ENCODE measurements at regions not wholly inside any gene's neighbourhood (a gene's known extent, or its start where the extent isn't known, plus 50 kb on each side); places are given as distances from the start of the nearest gene placed in this dataset.
"Not testable (repeated sequence)": the region's sequence is repeated elsewhere in the genome, so short reads cannot be mapped to it uniquely, and the experiment has no call there.

- TF ChIP-seq ZNF274 (IDR thresholded peaks at IDR 0.05; ENCODE audit: low read depth, low read length); YY1 (IDR thresholded peaks at IDR 0.05; ENCODE audit: insufficient read depth, insufficient read length); SUZ12 (IDR thresholded peaks at IDR 0.05; ENCODE audit: extremely low read depth, insufficient read depth, insufficient read length): not testable (repeated sequence)
These were observed 156.0 kb downstream of the SPATA18 start for GRCh38 chr4:52207146-52207545.
